ENCODE measurements at regions not wholly inside any gene's neighbourhood (a gene's known extent, or its start where the extent isn't known, plus 50 kb on each side); places are given as distances from the start of the nearest gene placed in this dataset.
"Not testable (repeated sequence)": the region's sequence is repeated elsewhere in the genome, so short reads cannot be mapped to it uniquely, and the experiment has no call there.

DNA sequence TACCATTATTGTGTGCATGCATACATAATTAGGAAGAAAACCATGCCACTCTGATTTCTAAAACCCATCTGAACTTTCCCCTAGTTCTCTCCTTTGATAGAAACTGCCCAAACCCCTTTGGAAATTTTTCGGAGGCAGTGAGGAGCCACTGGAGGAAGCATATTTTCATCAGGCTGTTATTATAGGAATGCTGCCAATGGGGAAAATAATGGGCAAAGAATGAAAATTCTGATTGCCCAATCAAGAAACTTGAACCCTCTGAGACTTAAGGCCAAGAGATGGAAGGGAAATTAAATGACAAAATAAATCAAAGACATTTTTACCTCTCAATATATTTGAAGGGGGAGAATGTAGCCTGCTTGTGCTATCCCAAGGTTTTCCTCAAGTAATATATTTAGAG lies 376.0 kb upstream of the PDZRN3 start:
- Histone ChIP-seq H3K14ac (ENCODE audit: low read length) (no peak overlapping the region), H3K4me3 (ENCODE audit: low read depth, low read length) (no peak overlapping the region), H3K9ac (ENCODE audit: low read length) (no peak overlapping the region), H2BK12ac (ENCODE audit: low read length) (no peak overlapping the region), H3K79me2 (ENCODE audit: control insufficient read depth, insufficient read depth, low read length, poor library complexity) (no peaks in the 10 kb centered on the region), H3K4ac (ENCODE audit: low read depth, low read length) (no peak overlapping the region), H4K12ac (ENCODE audit: low read depth, low read length) (no peak overlapping the region), H2BK120ac (ENCODE audit: insufficient read depth, low read length, poor library complexity) (no peak overlapping the region), H3K36me3 (ENCODE audit: control insufficient read depth in 1 of 2, insufficient read depth in 2 of 2, low read length in 2 of 2) (no peaks in the 10 kb centered on the region), H3K4me2 (ENCODE audit: low read length) (no peak overlapping the region), H3K27me3 (ENCODE audit: insufficient read depth, low read length) (no peaks in the 10 kb centered on the region), H4K91ac (ENCODE audit: low read depth, low read length) (no peak overlapping the region), H3K9me3 (ENCODE audit: insufficient read depth, low read depth, low read length) (no peaks in the 10 kb centered on the region), H3K23ac (ENCODE audit: low read length) (no peak overlapping the region), H3K18ac (ENCODE audit: low read length) (no peak overlapping the region), H4K8ac (ENCODE audit: low read depth, low read length) (no peak overlapping the region), H2AFZ (ENCODE audit: insufficient read depth, low read length, poor library complexity) (no peak overlapping the region), H2BK5ac (ENCODE audit: low read depth, low read length, poor library complexity) (no peak overlapping the region), H2AK5ac (ENCODE audit: low read length) (no peak overlapping the region), H3K4me1 (ENCODE audit: control insufficient read depth in 1 of 2, insufficient read depth in 2 of 2, low read length in 2 of 2) (no peaks in the 10 kb centered on the region), H3K27ac (ENCODE audit: low read depth, low read length) (no peak overlapping the region), H3K79me1 (ENCODE audit: low read length) (no peaks in the 10 kb centered on the region)
- WGBS (ENCODE audit: extremely low coverage, insufficient coverage, insufficient read length) = no CpG with 5 or more reads among the region's 1 CpG
- no peak for DNase-seq

DNA sequence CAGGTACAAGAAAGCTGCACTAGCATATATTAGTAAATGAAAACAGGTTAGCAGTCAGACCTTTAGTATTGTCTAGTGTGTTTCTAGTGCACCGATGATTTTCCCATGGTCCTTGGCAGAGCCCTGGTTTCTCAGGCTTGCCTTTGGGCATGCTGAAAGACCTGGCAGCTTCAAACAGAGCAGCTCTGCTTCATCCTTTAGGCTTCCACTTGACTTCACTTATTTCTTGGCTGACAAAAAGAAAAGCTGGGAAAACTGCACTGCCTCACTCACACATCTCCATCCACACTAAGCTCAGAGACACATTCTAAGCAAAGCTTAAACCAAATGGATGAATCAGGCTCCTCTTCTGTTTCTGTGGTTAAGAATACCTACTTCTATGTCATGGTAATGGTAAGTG lies 374.8 kb upstream of the PDZRN3 start:
- no peak overlapping the region for H4K8ac ChIP-seq (ENCODE audit: low read depth, low read length)
- H3K14ac ChIP-seq (ENCODE audit: low read length) = no peak overlapping the region
- H3K9ac ChIP-seq (ENCODE audit: low read length) = peak overlapping the region; percentile 47
- H2AFZ ChIP-seq (ENCODE audit: insufficient read depth, low read length, poor library complexity) = no peak overlapping the region
- WGBS (ENCODE audit: extremely low coverage, insufficient coverage, insufficient read length) = no CpG with 5 or more reads among the region's 1 CpG
- H3K23ac ChIP-seq (ENCODE audit: low read length) = no peak overlapping the region
- H3K79me2 ChIP-seq (ENCODE audit: control insufficient read depth, insufficient read depth, low read length, poor library complexity) = no peaks in the 10 kb centered on the region
- no peak for DNase-seq
- no peak overlapping the region for H3K4me3 ChIP-seq (ENCODE audit: low read depth, low read length)
- no peak overlapping the region for H2BK120ac ChIP-seq (ENCODE audit: insufficient read depth, low read length, poor library complexity)
- no peak overlapping the region for H4K91ac ChIP-seq (ENCODE audit: low read depth, low read length)
- no peak overlapping the region for H3K18ac ChIP-seq (ENCODE audit: low read length)
- H3K27me3 ChIP-seq (ENCODE audit: insufficient read depth, low read length) = no peaks in the 10 kb centered on the region
- no peak overlapping the region for H2BK12ac ChIP-seq (ENCODE audit: low read length)
- no peak overlapping the region for H4K12ac ChIP-seq (ENCODE audit: low read depth, low read length)
- H3K9me3 ChIP-seq (ENCODE audit: insufficient read depth, low read depth, low read length) = no peaks in the 10 kb centered on the region
- no peaks in the 10 kb centered on the region for H3K36me3 ChIP-seq (ENCODE audit: control insufficient read depth in 1 of 2, insufficient read depth in 2 of 2, low read length in 2 of 2)
- H3K4me1 ChIP-seq (ENCODE audit: control insufficient read depth in 1 of 2, insufficient read depth in 2 of 2, low read length in 2 of 2) = no peaks in the 10 kb centered on the region
- no peak overlapping the region for H2AK5ac ChIP-seq (ENCODE audit: low read length)
- H3K27ac ChIP-seq (ENCODE audit: low read depth, low read length) = no peak overlapping the region
- no peak overlapping the region for H3K4me2 ChIP-seq (ENCODE audit: low read length)
- H3K79me1 ChIP-seq (ENCODE audit: low read length) = no peaks in the 10 kb centered on the region
- H3K4ac ChIP-seq (ENCODE audit: low read depth, low read length) = no peak overlapping the region
- H2BK5ac ChIP-seq (ENCODE audit: low read depth, low read length, poor library complexity) = no peak overlapping the region

DNA sequence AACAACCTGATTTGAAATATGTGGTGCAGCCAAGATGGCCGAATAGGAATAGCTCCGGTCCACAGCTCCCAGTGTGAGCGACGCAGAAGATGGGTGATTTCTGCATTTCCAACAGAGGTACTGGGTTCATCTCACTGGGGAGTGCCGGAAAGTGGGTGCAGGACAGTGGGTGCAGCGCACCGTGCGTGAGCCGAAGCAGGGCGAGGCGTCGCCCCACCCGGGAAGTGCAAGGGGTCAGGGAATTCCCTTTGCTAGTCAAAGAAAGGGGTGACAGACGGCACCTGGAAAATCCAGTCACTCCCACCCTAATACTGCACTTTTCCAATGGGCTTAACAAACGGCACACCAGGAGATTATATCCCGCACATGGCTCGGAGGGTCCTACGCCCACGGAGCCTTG lies 365.9 kb upstream of the PDZRN3 start:
- not testable (repeated sequence) for H3K18ac ChIP-seq (ENCODE audit: low read length); H3K4me3 ChIP-seq (ENCODE audit: low read depth, low read length); DNase-seq; H4K12ac ChIP-seq (ENCODE audit: low read depth, low read length); H4K91ac ChIP-seq (ENCODE audit: low read depth, low read length); H3K4me1 ChIP-seq (ENCODE audit: control insufficient read depth in 1 of 2, insufficient read depth in 2 of 2, low read length in 2 of 2); H2BK5ac ChIP-seq (ENCODE audit: low read depth, low read length, poor library complexity); H2BK12ac ChIP-seq (ENCODE audit: low read length); H4K8ac ChIP-seq (ENCODE audit: low read depth, low read length); H3K14ac ChIP-seq (ENCODE audit: low read length); H3K79me2 ChIP-seq (ENCODE audit: control insufficient read depth, insufficient read depth, low read length, poor library complexity); H3K27me3 ChIP-seq (ENCODE audit: insufficient read depth, low read length); H3K36me3 ChIP-seq (ENCODE audit: control insufficient read depth in 1 of 2, insufficient read depth in 2 of 2, low read length in 2 of 2); H3K9me3 ChIP-seq (ENCODE audit: insufficient read depth, low read depth, low read length); H3K79me1 ChIP-seq (ENCODE audit: low read length); H3K9ac ChIP-seq (ENCODE audit: low read length); H2BK120ac ChIP-seq (ENCODE audit: insufficient read depth, low read length, poor library complexity); H3K4ac ChIP-seq (ENCODE audit: low read depth, low read length); H3K23ac ChIP-seq (ENCODE audit: low read length); H3K27ac ChIP-seq (ENCODE audit: low read depth, low read length); H3K4me2 ChIP-seq (ENCODE audit: low read length); H2AFZ ChIP-seq (ENCODE audit: insufficient read depth, low read length, poor library complexity); H2AK5ac ChIP-seq (ENCODE audit: low read length)
- WGBS (ENCODE audit: extremely low coverage, insufficient coverage, insufficient read length) = no CpG with 5 or more reads among the region's 19 CpGs

DNA sequence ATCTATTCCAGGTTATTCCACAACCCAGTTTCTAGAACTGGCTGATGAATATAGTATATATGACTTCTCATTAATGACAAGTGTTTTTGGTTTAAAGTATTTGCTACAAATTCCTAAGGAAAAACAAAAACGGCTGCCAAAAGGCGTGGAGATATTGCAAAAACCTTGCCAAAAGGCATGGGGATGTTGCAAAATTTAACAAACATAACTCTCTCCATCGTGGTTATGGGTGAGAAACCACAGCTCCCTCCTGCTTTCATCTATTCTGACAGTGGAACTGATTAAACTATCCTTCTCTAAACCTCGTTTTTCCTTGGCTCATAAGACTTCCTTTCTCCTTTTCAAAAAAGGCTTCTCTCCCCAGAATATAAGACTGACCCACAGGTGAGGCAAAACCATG lies 342.0 kb upstream of the PDZRN3 start:
- H2AFZ ChIP-seq (ENCODE audit: insufficient read depth, low read length, poor library complexity) = no peak overlapping the region
- no peak overlapping the region for H3K4me2 ChIP-seq (ENCODE audit: low read length)
- H4K12ac ChIP-seq (ENCODE audit: low read depth, low read length) = no peak overlapping the region
- H3K27ac ChIP-seq (ENCODE audit: low read depth, low read length) = no peak overlapping the region
- H3K23ac ChIP-seq (ENCODE audit: low read length) = no peak overlapping the region
- no peak overlapping the region for H4K8ac ChIP-seq (ENCODE audit: low read depth, low read length)
- no CpG with 5 or more reads among the region's 4 CpGs for WGBS (ENCODE audit: extremely low coverage, insufficient coverage, insufficient read length)
- H2AK5ac ChIP-seq (ENCODE audit: low read length) = no peak overlapping the region
- H3K4ac ChIP-seq (ENCODE audit: low read depth, low read length) = no peak overlapping the region
- H3K4me3 ChIP-seq (ENCODE audit: low read depth, low read length) = no peak overlapping the region
- H3K4me1 ChIP-seq (ENCODE audit: control insufficient read depth in 1 of 2, insufficient read depth in 2 of 2, low read length in 2 of 2) = no peaks in the 10 kb centered on the region
- no peaks in the 10 kb centered on the region for H3K36me3 ChIP-seq (ENCODE audit: control insufficient read depth in 1 of 2, insufficient read depth in 2 of 2, low read length in 2 of 2)
- no peaks in the 10 kb centered on the region for H3K9me3 ChIP-seq (ENCODE audit: insufficient read depth, low read depth, low read length)
- no peak overlapping the region for H3K14ac ChIP-seq (ENCODE audit: low read length)
- H2BK5ac ChIP-seq (ENCODE audit: low read depth, low read length, poor library complexity) = no peak overlapping the region
- H3K9ac ChIP-seq (ENCODE audit: low read length) = no peak overlapping the region
- no peak overlapping the region for H3K18ac ChIP-seq (ENCODE audit: low read length)
- DNase-seq = no peak
- H2BK120ac ChIP-seq (ENCODE audit: insufficient read depth, low read length, poor library complexity) = no peak overlapping the region
- H3K27me3 ChIP-seq (ENCODE audit: insufficient read depth, low read length) = no peaks in the 10 kb centered on the region
- H4K91ac ChIP-seq (ENCODE audit: low read depth, low read length) = no peak overlapping the region
- no peak overlapping the region for H2BK12ac ChIP-seq (ENCODE audit: low read length)
- no peaks in the 10 kb centered on the region for H3K79me1 ChIP-seq (ENCODE audit: low read length)
- no peaks in the 10 kb centered on the region for H3K79me2 ChIP-seq (ENCODE audit: control insufficient read depth, insufficient read depth, low read length, poor library complexity)

All from trophoblast cell (in vitro differentiated cells and primary cell).